OCI-LY7 (cell line): ENCODE measurements at regions not wholly inside any gene's neighbourhood (a gene's known extent, or its start where the extent isn't known, plus 50 kb on each side); places are given as distances from the start of the nearest gene placed in this dataset.

Experiments used
- BruUV-seq: library from RNA; stranded (reverse); fragments of 400-500 nt; replicated peaks from 2 replicates; lab custom pipeline; 2021; lab: Mats Ljungman, UMichigan
- CTCF ChIA-PET: fragments of 300-600 bp; sonication (Branson Sonifier 250); formaldehyde crosslinking; loops from one replicate; lab custom pipeline; 2022; ENCODE audit warnings: antibody characterized with exemption; ENCODE audit not compliant: unreplicated experiment; lab: Charles Lee
- POLR2A ChIA-PET: fragments of 300-600 bp; sonication (Branson Sonifier 250); formaldehyde crosslinking; loops from one replicate; lab custom pipeline; 2022; ENCODE audit warnings: antibody characterized with exemption; lab: Charles Lee
- DNase-seq: peaks from one replicate; pipeline ENCODE4 v3.0.0-alpha.2; 2015; ENCODE audit warnings: low spot score
- H2AFZ ChIP-seq: fragments of 200-600 bp; sonication (generic), shearing (Covaris generic); 2 replicates; pipeline ENCODE4 v1.6.1; 2014; ENCODE audit warnings: mild to moderate bottlenecking, antibody characterized with exemption, low read length, moderate library complexity
- H3K27ac ChIP-seq: fragments of 200-600 bp; sonication (generic); 2 replicates; pipeline ENCODE4 v1.5.1; 2014; ENCODE audit warnings: mixed run types, low read depth, mild to moderate bottlenecking, moderate library complexity, low read length, inconsistent platforms; ENCODE audit not compliant: poor library complexity, severe bottlenecking
- H3K36me3 ChIP-seq: fragments of 200-600 bp; sonication (generic); 2 replicates; pipeline ENCODE4 v1.6.1; 2014; ENCODE audit warnings: mild to moderate bottlenecking, antibody characterized with exemption, low read length, moderate library complexity, mixed read lengths; ENCODE audit not compliant: insufficient read depth
- H3K4me1 ChIP-seq: fragments of 200-600 bp; sonication (generic); 2 replicates; pipeline ENCODE4 v1.5.1; 2014; ENCODE audit warnings: mild to moderate bottlenecking, low read length; ENCODE audit not compliant: insufficient read depth, poor library complexity, severe bottlenecking
- H3K4me2 ChIP-seq: fragments of 200-600 bp; sonication (generic); 2 replicates; pipeline ENCODE4 v1.6.1; 2014; ENCODE audit warnings: mild to moderate bottlenecking, low read length
- H3K4me3 ChIP-seq: fragments of 200-600 bp; sonication (generic); 2 replicates; pipeline ENCODE4 v1.5.1; 2014; ENCODE audit warnings: mild to moderate bottlenecking, low read depth, low read length; ENCODE audit not compliant: poor library complexity, severe bottlenecking
- H3K79me2 ChIP-seq: fragments of 200-600 bp; sonication (generic); 2 replicates; pipeline ENCODE4 v1.6.1; 2016; ENCODE audit warnings: low read depth, mild to moderate bottlenecking, low read length, moderate library complexity, mixed read lengths; ENCODE audit not compliant: insufficient read depth
- H3K9me2 ChIP-seq: fragments of 200-600 bp; sonication (generic); 2 replicates; pipeline ENCODE4 v1.6.1; 2016; ENCODE audit warnings: mild to moderate bottlenecking, low read length, mixed read lengths; ENCODE audit not compliant: insufficient read depth
- H3K9me3 ChIP-seq: fragments of 200-600 bp; sonication (generic); 2 replicates; pipeline ENCODE4 v1.6.1; 2014; ENCODE audit warnings: mild to moderate bottlenecking, mixed run types, low read length, mixed read lengths
- H4K20me1 ChIP-seq: fragments of 200-600 bp; sonication (generic); 2 replicates; pipeline ENCODE4 v1.6.1; 2014; ENCODE audit warnings: mild to moderate bottlenecking, antibody characterized with exemption, low read length, moderate library complexity, mixed read lengths; ENCODE audit not compliant: insufficient read depth
- EZH2phosphoT487 ChIP-seq: fragments of 200-600 bp; sonication (generic); IDR thresholded peaks from 2 replicates; pipeline ENCODE4 v1.6.1; 2018; ENCODE audit warnings: low read depth, borderline replicate concordance, mild to moderate bottlenecking, mixed run types, antibody characterized with exemption, low read length, moderate library complexity, mixed read lengths
- intact Hi-C: fragments of 100-400 bp; cut with micrococcal nuclease; formaldehyde crosslinking; loops from one replicate; pipeline ENCODE4 v1.10.0; 2022; ENCODE audit not compliant: unreplicated experiment
- TF ChIP-seq, protein P1 (sequence below): fragments of 200-600 bp; sonication (generic); conservative IDR thresholded peaks from 2 replicates; pipeline ENCODE4 v1.5.1; 2014; ENCODE audit warnings: mild to moderate bottlenecking, antibody characterized with exemption, low read length, moderate library complexity, mixed read lengths

DNA sequence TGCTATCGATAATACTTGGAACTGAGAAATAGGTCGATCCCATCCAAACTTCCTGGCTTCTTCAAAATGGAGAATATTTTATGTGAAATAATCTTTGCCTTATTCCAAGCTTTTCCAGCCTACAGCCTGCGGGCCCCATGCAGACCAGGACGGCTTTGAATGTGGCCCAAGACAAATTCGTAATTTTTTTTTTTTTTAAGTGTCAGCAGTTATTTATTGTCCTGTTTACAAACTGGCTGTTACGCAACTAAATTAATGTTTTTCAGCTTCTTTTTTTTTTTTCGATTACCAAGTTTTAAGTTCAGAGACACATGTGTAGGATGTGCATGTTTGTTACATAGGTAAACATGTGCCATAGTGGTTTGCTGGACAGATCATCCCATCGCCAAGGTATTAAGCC is 411.7 kb upstream of the EDIL3 start:
- POLR2A ChIA-PET: interaction anchor here (0.6 to 1.8 kb wide), 4 partner anchors 15 to 390 kb away, joined by 3 to 7 read pairs (median 4); no protein-coding TSS in a partner anchor

GRCh38 chr5:84794486-84795035 is 409.9 kb upstream of the EDIL3 start:
- no peaks in the 10 kb centered on the region for H3K9me2 ChIP-seq
- intact Hi-C loops: no loop called here
- H3K9me3 ChIP-seq: no peaks in the 10 kb centered on the region
- H3K36me3 ChIP-seq: no peaks in the 10 kb centered on the region
- CTCF ChIA-PET: no interaction called here
- H2AFZ ChIP-seq: no peak overlapping the region
- H3K79me2 ChIP-seq: no peaks in the 10 kb centered on the region
- TF ChIP-seq, protein P1, sequence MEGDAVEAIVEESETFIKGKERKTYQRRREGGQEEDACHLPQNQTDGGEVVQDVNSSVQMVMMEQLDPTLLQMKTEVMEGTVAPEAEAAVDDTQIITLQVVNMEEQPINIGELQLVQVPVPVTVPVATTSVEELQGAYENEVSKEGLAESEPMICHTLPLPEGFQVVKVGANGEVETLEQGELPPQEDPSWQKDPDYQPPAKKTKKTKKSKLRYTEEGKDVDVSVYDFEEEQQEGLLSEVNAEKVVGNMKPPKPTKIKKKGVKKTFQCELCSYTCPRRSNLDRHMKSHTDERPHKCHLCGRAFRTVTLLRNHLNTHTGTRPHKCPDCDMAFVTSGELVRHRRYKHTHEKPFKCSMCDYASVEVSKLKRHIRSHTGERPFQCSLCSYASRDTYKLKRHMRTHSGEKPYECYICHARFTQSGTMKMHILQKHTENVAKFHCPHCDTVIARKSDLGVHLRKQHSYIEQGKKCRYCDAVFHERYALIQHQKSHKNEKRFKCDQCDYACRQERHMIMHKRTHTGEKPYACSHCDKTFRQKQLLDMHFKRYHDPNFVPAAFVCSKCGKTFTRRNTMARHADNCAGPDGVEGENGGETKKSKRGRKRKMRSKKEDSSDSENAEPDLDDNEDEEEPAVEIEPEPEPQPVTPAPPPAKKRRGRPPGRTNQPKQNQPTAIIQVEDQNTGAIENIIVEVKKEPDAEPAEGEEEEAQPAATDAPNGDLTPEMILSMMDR: no peak
- no peak for TF ChIP-seq EZH2phosphoT487
- POLR2A ChIA-PET: interaction anchor here (0.9 to 1.4 kb wide), 3 partner anchors 11 to 42 kb away, joined by 3 to 4 read pairs (median 3); no protein-coding TSS in a partner anchor
- no peak overlapping the region for H3K4me2 ChIP-seq
- H4K20me1 ChIP-seq: no peaks in the 10 kb centered on the region
- no peak overlapping the region for H3K4me3 ChIP-seq
- no peak overlapping the region for H3K27ac ChIP-seq
- no peak for DNase-seq
- BruUV-seq: no TSS peak
- no peaks in the 10 kb centered on the region for H3K4me1 ChIP-seq

More for the DNA sequence above, 411.7 kb upstream of the EDIL3 start:
- intact Hi-C loops: no loop called here
- TF ChIP-seq EZH2phosphoT487: no peak
- TF ChIP-seq, protein P1: no peak
- no peaks in the 10 kb centered on the region for H3K9me3 ChIP-seq
- no peaks in the 10 kb centered on the region for H3K36me3 ChIP-seq
- H2AFZ ChIP-seq: no peak overlapping the region
- H3K4me3 ChIP-seq: no peak overlapping the region
- H3K9me2 ChIP-seq: no peaks in the 10 kb centered on the region
- CTCF ChIA-PET: no interaction called here
- no peak overlapping the region for H3K4me2 ChIP-seq
- BruUV-seq: no TSS peak
- H3K79me2 ChIP-seq: no peaks in the 10 kb centered on the region
- H4K20me1 ChIP-seq: no peaks in the 10 kb centered on the region
- H3K27ac ChIP-seq: no peak overlapping the region
- DNase-seq: no peak
- no peaks in the 10 kb centered on the region for H3K4me1 ChIP-seq

DNA sequence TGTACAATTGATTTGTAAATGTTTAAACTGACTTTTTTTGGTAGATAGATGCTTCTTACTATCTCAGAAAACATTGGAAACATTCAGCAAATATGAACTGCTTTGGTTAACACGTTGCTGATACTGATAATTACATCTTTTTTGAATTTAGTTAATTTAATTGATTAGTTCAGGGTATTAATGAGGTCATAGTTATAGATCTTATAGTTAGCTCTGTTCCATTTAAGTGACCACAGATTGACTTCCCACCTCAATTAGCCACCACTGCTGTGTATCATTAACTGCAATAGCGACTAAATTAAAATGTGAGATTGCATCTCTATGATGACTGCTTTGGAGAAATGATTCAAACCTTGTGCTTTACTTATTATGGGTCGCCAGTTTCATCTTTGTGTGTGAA is 407.1 kb upstream of the EDIL3 start:
- H4K20me1 ChIP-seq: no peaks in the 10 kb centered on the region
- DNase-seq: no peak
- POLR2A ChIA-PET: interaction anchor here (0.6 to 0.7 kb wide), 2 partner anchors 20 to 82 kb away, joined by 3 read pairs; no protein-coding TSS in a partner anchor
- no TSS peak for BruUV-seq
- no peak overlapping the region for H3K4me3 ChIP-seq
- H3K27ac ChIP-seq: no peak overlapping the region
- no peaks in the 10 kb centered on the region for H3K79me2 ChIP-seq
- H3K9me3 ChIP-seq: no peaks in the 10 kb centered on the region
- no peak overlapping the region for H2AFZ ChIP-seq
- CTCF ChIA-PET: no interaction called here
- intact Hi-C loops: no loop called here
- H3K36me3 ChIP-seq: no peaks in the 10 kb centered on the region
- H3K4me1 ChIP-seq: no peaks in the 10 kb centered on the region
- no peaks in the 10 kb centered on the region for H3K9me2 ChIP-seq
- H3K4me2 ChIP-seq: no peak overlapping the region
- TF ChIP-seq EZH2phosphoT487: no peak
- TF ChIP-seq, protein P1: no peak
